Fibroblast of pulmonary artery (primary cell): ENCODE measurements at regions not wholly inside any gene's neighbourhood (a gene's known extent, or its start where the extent isn't known, plus 50 kb on each side); places are given as distances from the start of the nearest gene placed in this dataset.
"Not testable (repeated sequence)": the region's sequence is repeated elsewhere in the genome, so short reads cannot be mapped to it uniquely, and the experiment has no call there.

Source experiments
- DNase-seq: peaks from one replicate; pipeline ENCODE4 v3.0.0-alpha.2; 2010; ENCODE audit warnings: low read depth
- H3K4me3 ChIP-seq: replicated peaks from 2 replicates; pipeline ENCODE4 v1.5.1; 2011; ENCODE audit warnings: low read depth, mild to moderate bottlenecking, control low read depth, low read length, moderate library complexity
- CTCF ChIP-seq: IDR thresholded peaks from 2 replicates; pipeline ENCODE4 v1.5.1; 2011; ENCODE audit warnings: mild to moderate bottlenecking, control low read depth, low read length, inconsistent platforms; ENCODE audit errors: missing control alignments

DNA sequence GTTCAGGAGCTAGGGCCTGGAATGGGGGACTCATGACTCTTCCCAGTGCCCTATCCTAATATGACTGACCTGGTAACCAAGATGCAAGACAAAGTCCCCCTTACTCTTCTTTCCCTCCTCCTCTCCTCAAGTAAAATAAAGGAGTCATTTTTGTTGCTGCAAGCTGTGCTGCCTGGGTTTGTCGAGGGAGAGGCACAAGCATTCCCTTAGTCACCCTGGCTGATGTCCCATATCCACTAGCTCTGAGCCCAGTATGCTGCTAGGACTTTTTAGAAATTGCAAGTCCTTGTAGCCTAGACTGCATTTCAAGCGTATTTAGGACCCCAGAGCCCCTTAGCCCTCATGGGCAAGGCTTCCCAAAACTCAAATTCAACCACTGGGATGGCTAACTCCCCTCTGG is 338.5 kb upstream of the SETBP1 start:
- DNase-seq = no peak
- no peak overlapping the region for H3K4me3 ChIP-seq
- no peak for TF ChIP-seq CTCF

DNA sequence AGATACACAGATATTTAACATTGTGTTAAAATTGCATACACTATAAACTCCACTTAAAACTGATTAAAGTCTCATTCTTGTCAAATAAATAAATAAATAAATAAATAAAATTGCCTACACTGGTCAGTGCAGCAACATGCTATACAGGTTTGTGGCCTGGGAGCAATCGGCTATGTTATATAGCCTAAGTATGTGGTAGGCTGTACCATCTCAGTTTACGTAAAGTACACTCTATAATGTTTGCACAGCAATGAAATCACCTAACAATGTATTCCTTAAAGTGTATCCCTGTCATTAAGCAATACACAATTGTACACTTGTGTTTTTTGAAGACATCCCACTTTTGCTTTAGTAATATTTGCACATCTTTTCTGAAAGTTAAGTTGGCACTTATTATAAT is 337.7 kb upstream of the SETBP1 start:
- DNase-seq = no peak
- H3K4me3 ChIP-seq = no peak overlapping the region
- no peak for TF ChIP-seq CTCF

DNA sequence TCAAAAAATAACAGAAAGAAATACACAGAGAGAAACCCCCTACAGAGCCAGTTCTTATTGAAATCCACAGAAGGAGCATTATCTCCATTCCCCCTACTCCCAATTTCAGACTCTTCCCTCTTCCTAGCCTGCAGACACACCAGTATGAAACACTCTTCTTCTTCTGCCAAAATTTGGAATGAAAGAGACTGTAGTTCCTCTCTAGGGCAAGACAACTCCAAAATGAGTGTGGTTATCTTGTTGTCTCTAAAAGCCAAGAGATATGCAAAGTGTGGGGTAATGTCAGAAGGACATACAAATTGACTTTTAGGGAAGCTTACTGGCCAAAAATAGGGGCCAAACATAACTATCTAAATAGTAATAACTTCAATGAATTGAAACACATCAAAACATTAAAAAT is 337.1 kb upstream of the SETBP1 start:
- no peak for DNase-seq
- TF ChIP-seq CTCF = no peak
- H3K4me3 ChIP-seq = no peak overlapping the region

DNA sequence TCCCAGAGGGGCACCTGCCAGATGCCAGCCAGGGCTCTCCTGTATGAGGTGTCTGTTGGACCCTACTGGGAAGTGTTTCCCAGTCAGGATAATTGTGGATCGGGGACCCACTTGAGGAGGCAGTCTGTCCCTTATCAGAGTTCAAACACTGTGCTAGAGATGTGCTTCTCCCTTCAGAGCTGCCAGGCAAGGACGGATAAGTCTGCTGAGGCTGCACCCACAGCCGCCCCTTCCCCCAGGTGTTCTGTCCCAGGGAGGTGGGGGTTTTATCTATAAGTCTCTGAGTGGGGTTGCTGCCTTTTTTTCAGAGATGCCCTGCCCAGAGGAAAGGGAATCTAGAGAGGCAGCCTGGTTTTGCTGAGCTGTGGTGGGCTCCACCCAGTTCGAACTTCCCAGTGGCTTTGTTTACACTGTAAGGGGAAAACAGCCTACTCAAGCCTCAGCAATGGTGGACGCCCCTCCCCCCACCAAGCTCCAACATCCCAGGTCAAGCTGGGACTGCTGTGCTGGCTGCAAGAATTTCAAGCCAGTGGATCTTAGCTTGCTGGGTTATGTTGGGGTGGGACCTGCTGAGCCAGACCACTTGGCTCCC is 324.0 kb upstream of the SETBP1 start:
- no peak for DNase-seq
- no peak overlapping the region for H3K4me3 ChIP-seq
- no peak for TF ChIP-seq CTCF

GRCh38 chr18:44358402-44358801 is 322.3 kb upstream of the SETBP1 start:
- no peak overlapping the region for H3K4me3 ChIP-seq
- no peak for TF ChIP-seq CTCF
- no peak for DNase-seq

- H3K4me3 ChIP-seq, DNase-seq: not testable (repeated sequence)
Measured at GRCh38 chr18:44359741-44360140, 320.9 kb upstream of the SETBP1 start.

DNA sequence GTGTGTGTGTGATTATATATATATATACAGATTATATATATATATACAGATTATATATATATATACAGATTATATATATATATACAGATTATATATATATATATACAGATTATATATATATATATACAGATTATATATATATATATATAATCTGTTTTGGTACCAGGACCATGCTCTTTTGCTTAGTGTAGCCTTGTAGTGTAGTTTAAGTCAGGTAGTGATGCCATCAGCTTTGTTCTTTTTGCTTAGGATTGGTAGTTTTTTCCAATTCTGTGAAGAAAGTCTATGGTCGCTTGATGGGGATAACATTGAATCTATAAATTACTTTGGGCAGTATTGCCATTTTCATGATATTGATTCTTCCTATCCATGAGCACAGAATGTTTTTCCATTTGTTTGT is 318.5 kb upstream of the SETBP1 start:
- not testable (repeated sequence) for H3K4me3 ChIP-seq, DNase-seq

- DNase-seq = no peak
- no peak overlapping the region for H3K4me3 ChIP-seq
- TF ChIP-seq CTCF = no peak
Measured at GRCh38 chr18:44370861-44371260, 309.8 kb upstream of the SETBP1 start.
